Activated naive CD4-positive, alpha-beta T cell treated with anti-CD3 and anti-CD28 coated beads, Interleukin-2, amount 10 ng/mL, durations not matched to agents 7 days and 5 days (primary cell): ENCODE measurements at regions not wholly inside any gene's neighbourhood (a gene's known extent, or its start where the extent isn't known, plus 50 kb on each side); places are given as distances from the start of the nearest gene placed in this dataset.
A peak's percentile ranks its signal among the peaks of the same experiment; 100 is the strongest.

Experiments
- CTCF ChIA-PET: fragments of 350-600 bp; sonication (Branson Sonifier 250); formaldehyde crosslinking; loops from one replicate; lab custom pipeline; 2021; ENCODE audit warnings: antibody characterized with exemption; lab: Charles Lee
- DNase-seq: peaks from one replicate; pipeline ENCODE4 v3.0.0-alpha.2; 2020
- H3K27ac Mint-ChIP-seq: one replicate; pipeline ENCODE4 v1.8.0; 2021; ENCODE audit warnings: mild to moderate bottlenecking, moderate library complexity, mixed read lengths
- H3K27me3 Mint-ChIP-seq: one replicate; pipeline ENCODE4 v1.8.0; 2021; ENCODE audit warnings: mild to moderate bottlenecking, mixed read lengths
- H3K36me3 Mint-ChIP-seq: one replicate; pipeline ENCODE4 v1.8.0; 2021; ENCODE audit warnings: mixed read lengths
- H3K4me1 Mint-ChIP-seq: one replicate; pipeline ENCODE4 v1.8.0; 2021; ENCODE audit warnings: mixed read lengths
- H3K4me3 Mint-ChIP-seq: one replicate; pipeline ENCODE4 v1.8.0; 2021; ENCODE audit warnings: mild to moderate bottlenecking, moderate library complexity, mixed read lengths
- H3K9me3 Mint-ChIP-seq: one replicate; pipeline ENCODE4 v1.8.0; 2021; ENCODE audit warnings: mixed read lengths

GRCh38 chr13:50700664-50701305, 142.7 kb downstream of the DLEU7 start:
- no peak for DNase-seq
- no peaks in the 10 kb centered on the region for H3K4me1 Mint-ChIP-seq
- no peaks in the 10 kb centered on the region for H3K9me3 Mint-ChIP-seq
- H3K4me3 Mint-ChIP-seq: no peak overlapping the region
- H3K27ac Mint-ChIP-seq: no peak overlapping the region
- no peaks in the 10 kb centered on the region for H3K36me3 Mint-ChIP-seq
- CTCF ChIA-PET: no interaction called here
- H3K27me3 Mint-ChIP-seq: peaks cover 5% of the 10 kb centered on the region

- no peaks in the 10 kb centered on the region for H3K4me1 Mint-ChIP-seq
- no peaks in the 10 kb centered on the region for H3K36me3 Mint-ChIP-seq
- no peak overlapping the region for H3K4me3 Mint-ChIP-seq
- no peak overlapping the region for H3K27ac Mint-ChIP-seq
- H3K27me3 Mint-ChIP-seq: peaks cover 3% of the 10 kb centered on the region
- no peaks in the 10 kb centered on the region for H3K9me3 Mint-ChIP-seq
- no peak for DNase-seq
- CTCF ChIA-PET: interaction anchor here (0.6 kb wide), 1 partner anchor 18 kb away, joined by 3 read pairs; no protein-coding TSS in a partner anchor
Observed at GRCh38 chr13:50701469-50701868, 142.0 kb downstream of the DLEU7 start.

GRCh38 chr13:50706505-50706904, 137.0 kb downstream of the DLEU7 start:
- DNase-seq: no peak
- Mint-ChIP-seq H3K27me3 (no peaks in the 10 kb centered on the region), H3K27ac (no peak overlapping the region), H3K9me3 (no peaks in the 10 kb centered on the region), H3K4me1 (no peaks in the 10 kb centered on the region), H3K4me3 (no peak overlapping the region), H3K36me3 (no peaks in the 10 kb centered on the region)
- CTCF ChIA-PET: no interaction called here

GRCh38 chr13:50707628-50708027, 135.9 kb downstream of the DLEU7 start:
- H3K36me3 Mint-ChIP-seq: no peaks in the 10 kb centered on the region
- DNase-seq: no peak
- no peaks in the 10 kb centered on the region for H3K4me1 Mint-ChIP-seq
- H3K4me3 Mint-ChIP-seq: no peak overlapping the region
- H3K9me3 Mint-ChIP-seq: no peaks in the 10 kb centered on the region
- CTCF ChIA-PET: no interaction called here
- no peak overlapping the region for H3K27ac Mint-ChIP-seq
- H3K27me3 Mint-ChIP-seq: peaks cover 2% of the 10 kb centered on the region

- Mint-ChIP-seq H3K36me3 (no peaks in the 10 kb centered on the region), H3K9me3 (no peaks in the 10 kb centered on the region), H3K4me1 (peaks cover 6% of the 10 kb centered on the region), H3K27ac (no peak overlapping the region), H3K4me3 (no peak overlapping the region), H3K27me3 (peaks cover 6% of the 10 kb centered on the region)
- CTCF ChIA-PET: no interaction called here
- DNase-seq: no peak
Observed at GRCh38 chr13:50708461-50708860, 135.0 kb downstream of the DLEU7 start.

GRCh38 chr13:50709058-50709457, 134.4 kb downstream of the DLEU7 start:
- H3K27ac Mint-ChIP-seq: no peak overlapping the region
- no peak for DNase-seq
- H3K36me3 Mint-ChIP-seq: no peaks in the 10 kb centered on the region
- no peaks in the 10 kb centered on the region for H3K9me3 Mint-ChIP-seq
- H3K4me3 Mint-ChIP-seq: no peak overlapping the region
- CTCF ChIA-PET: no interaction called here
- peaks cover 11% of the 10 kb centered on the region for H3K27me3 Mint-ChIP-seq
- peaks cover 12% of the 10 kb centered on the region for H3K4me1 Mint-ChIP-seq

- CTCF ChIA-PET: no interaction called here
- Mint-ChIP-seq H3K4me3 (no peak overlapping the region), H3K27me3 (peaks cover 24% of the 10 kb centered on the region), H3K36me3 (no peaks in the 10 kb centered on the region), H3K27ac (no peak overlapping the region), H3K9me3 (no peaks in the 10 kb centered on the region), H3K4me1 (peaks cover 26% of the 10 kb centered on the region)
- DNase-seq: no peak
Observed at GRCh38 chr13:50711131-50711815, 132.2 kb downstream of the DLEU7 start.

- Mint-ChIP-seq H3K4me3 (no peak overlapping the region), H3K36me3 (no peaks in the 10 kb centered on the region), H3K9me3 (no peaks in the 10 kb centered on the region), H3K27ac (no peak overlapping the region), H3K4me1 (peaks cover 26% of the 10 kb centered on the region), H3K27me3 (peaks cover 24% of the 10 kb centered on the region)
- CTCF ChIA-PET: interaction anchor here (1.0 kb wide), 1 partner anchor 8 kb away, joined by 3 read pairs; no protein-coding TSS in a partner anchor
- DNase-seq: no peak
Observed at GRCh38 chr13:50711996-50712395, 131.5 kb downstream of the DLEU7 start.

GRCh38 chr13:50712456-50712855, 131.0 kb downstream of the DLEU7 start:
- Mint-ChIP-seq H3K4me3 (no peak overlapping the region), H3K27ac (no peak overlapping the region)

GRCh38 chr13:50712881-50713280, 130.6 kb downstream of the DLEU7 start:
- Mint-ChIP-seq H3K36me3 (no peaks in the 10 kb centered on the region), H3K27ac (no peak overlapping the region), H3K4me3 (no peak overlapping the region), H3K9me3 (no peaks in the 10 kb centered on the region), H3K27me3 (peaks cover 24% of the 10 kb centered on the region), H3K4me1 (peaks cover 26% of the 10 kb centered on the region)
- CTCF ChIA-PET: interaction anchor here (1.0 kb wide), 1 partner anchor 9 kb away, joined by 3 read pairs; no protein-coding TSS in a partner anchor
- no peak for DNase-seq

More at GRCh38 chr13:50712456-50712855, 131.0 kb downstream of the DLEU7 start:
- Mint-ChIP-seq H3K9me3 (no peaks in the 10 kb centered on the region), H3K36me3 (no peaks in the 10 kb centered on the region), H3K4me1 (peaks cover 26% of the 10 kb centered on the region), H3K27me3 (peaks cover 24% of the 10 kb centered on the region)
- no peak for DNase-seq
- CTCF ChIA-PET: interaction anchor here (1.0 kb wide), 1 partner anchor 9 kb away, joined by 3 read pairs; no protein-coding TSS in a partner anchor

GRCh38 chr13:50713523-50714248, 129.8 kb downstream of the DLEU7 start:
- H3K9me3 Mint-ChIP-seq: no peaks in the 10 kb centered on the region

GRCh38 chr13:50714891-50715290, 128.6 kb downstream of the DLEU7 start:
- H3K27ac Mint-ChIP-seq: no peak overlapping the region
- CTCF ChIA-PET: interaction anchor here (1.0 to 1.7 kb wide), 2 partner anchors 10 to 86 kb away, joined by 3 to 4 read pairs; no protein-coding TSS in a partner anchor

More at GRCh38 chr13:50713523-50714248, 129.8 kb downstream of the DLEU7 start:
- Mint-ChIP-seq H3K4me3 (no peak overlapping the region), H3K27me3 (peaks cover 24% of the 10 kb centered on the region), H3K27ac (peak overlapping the region; percentile 28), H3K36me3 (no peaks in the 10 kb centered on the region), H3K4me1 (peaks cover 26% of the 10 kb centered on the region)
- CTCF ChIA-PET: interaction anchor here (1.7 kb wide), 1 partner anchor 87 kb away, joined by 4 read pairs; no protein-coding TSS in a partner anchor
- DNase-seq: peak; percentile 29

GRCh38 chr13:50715402-50716146, 127.9 kb downstream of the DLEU7 start:
- DNase-seq: no peak
- H3K27ac Mint-ChIP-seq: no peak overlapping the region
- no peak overlapping the region for H3K4me3 Mint-ChIP-seq
- H3K27me3 Mint-ChIP-seq: peaks cover 24% of the 10 kb centered on the region
- H3K9me3 Mint-ChIP-seq: no peaks in the 10 kb centered on the region
- H3K36me3 Mint-ChIP-seq: no peaks in the 10 kb centered on the region
- H3K4me1 Mint-ChIP-seq: peaks cover 26% of the 10 kb centered on the region
- CTCF ChIA-PET: interaction anchor here (0.6 kb wide), 1 partner anchor 96 kb away, joined by 3 read pairs; no protein-coding TSS in a partner anchor

More at GRCh38 chr13:50714891-50715290, 128.6 kb downstream of the DLEU7 start:
- Mint-ChIP-seq H3K9me3 (no peaks in the 10 kb centered on the region), H3K4me3 (no peak overlapping the region), H3K27me3 (peaks cover 24% of the 10 kb centered on the region), H3K4me1 (peaks cover 26% of the 10 kb centered on the region), H3K36me3 (no peaks in the 10 kb centered on the region)
- no peak for DNase-seq
